ENCODE measurements at regions not wholly inside any gene's neighbourhood (a gene's known extent, or its start where the extent isn't known, plus 50 kb on each side); places are given as distances from the start of the nearest gene placed in this dataset.

DNA sequence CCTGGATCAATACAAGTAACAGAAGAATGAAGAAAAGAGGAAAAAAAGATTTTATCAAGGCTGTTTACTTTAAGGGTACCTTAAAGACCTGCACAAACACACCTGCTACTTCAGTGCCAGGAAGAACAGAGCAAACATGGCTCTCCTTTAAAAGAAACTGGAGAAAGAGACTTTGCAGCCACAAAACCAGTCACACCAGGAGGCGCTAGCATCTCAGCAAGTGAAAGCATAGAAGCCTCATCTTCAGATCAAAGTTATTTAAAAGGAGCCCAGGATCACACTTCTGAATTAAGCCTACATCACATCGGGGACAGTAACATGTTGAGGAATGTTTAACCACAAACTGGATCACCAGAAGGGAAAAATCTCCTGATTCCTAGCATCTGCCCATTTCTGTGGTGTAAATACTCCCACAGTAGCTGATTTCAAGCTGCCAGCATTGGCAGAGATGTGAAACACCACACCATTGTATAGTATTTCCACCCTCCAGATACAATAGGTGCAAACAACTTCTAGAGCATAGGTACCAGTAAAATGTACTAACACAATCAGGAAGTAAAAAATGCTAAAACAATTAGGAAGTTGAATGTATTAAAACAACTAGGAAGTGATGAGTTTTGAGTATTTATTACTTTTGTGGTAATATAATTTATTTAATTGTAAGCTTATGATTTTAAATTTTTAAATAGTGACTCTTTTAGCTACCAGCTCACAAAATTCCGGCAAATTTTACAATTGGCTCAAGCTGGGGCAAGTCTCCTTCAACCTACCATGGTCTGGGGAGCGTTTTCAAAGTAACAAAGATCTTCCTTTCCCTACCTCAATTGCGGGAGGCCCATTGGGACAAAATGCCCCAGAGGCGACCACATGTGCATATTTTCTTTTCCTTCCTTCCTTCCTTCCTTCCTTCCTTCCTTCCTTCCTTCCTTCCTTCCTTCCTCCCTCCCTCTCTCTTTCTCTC lies 105.3 kb upstream of the CLDN14 start:
- H2AK5ac ChIP-seq (ENCODE audit: insufficient read length, low read length), result no peak overlapping the region
- H3K36me3 Mint-ChIP-seq (ENCODE audit: insufficient read depth in 1 of 3, low read depth in 3 of 3), result no peaks in the 10 kb centered on the region

More for the DNA sequence above, 105.3 kb upstream of the CLDN14 start:
- no peak overlapping the region for H2AFZ ChIP-seq (ENCODE audit: low read length)
- Mint-ChIP-seq H3K27me3 (ENCODE audit: low read depth) (no peaks in the 10 kb centered on the region; the same call in 1 of the 2 replicates), H3K9me3 (no peaks in the 10 kb centered on the region), H3K4me1 (no peaks in the 10 kb centered on the region), H3K27ac (no peak overlapping the region), H3K4me3 (no peak overlapping the region)
- H4K8ac ChIP-seq (replicated peaks; ENCODE audit: insufficient read length, low read depth, low read length), result no peak overlapping the region
- H3K27me3 ChIP-seq (ENCODE audit: insufficient read depth, low read length), result no peaks in the 10 kb centered on the region
- no peaks in the 10 kb centered on the region for H3K79me2 ChIP-seq (ENCODE audit: insufficient read depth, low read length)
- no peak overlapping the region for H3T11ph ChIP-seq (ENCODE audit: low read length)
- H2BK20ac ChIP-seq (ENCODE audit: low read depth, low read length, poor library complexity, severe bottlenecking), result no peak overlapping the region
- H4K20me1 ChIP-seq (ENCODE audit: control insufficient read depth, insufficient read depth, insufficient read length), result no peaks in the 10 kb centered on the region
- H3K9ac ChIP-seq (ENCODE audit: extremely low read depth, insufficient read length, low read length), result no peak overlapping the region
- H3K9me3 ChIP-seq (ENCODE audit: control insufficient read depth, low read depth, low read length), result no peaks in the 10 kb centered on the region
- no peak overlapping the region for H3K27ac ChIP-seq (ENCODE audit: insufficient read length, low read depth, low read length)
- no peaks in the 10 kb centered on the region for H3K23me2 ChIP-seq (ENCODE audit: insufficient read length, low read depth, low read length, poor library complexity, severe bottlenecking)
- no CpG with 5 or more reads among the region's 6 CpGs for WGBS (ENCODE audit: extremely low coverage, insufficient read length, low lambda C conversion rate)
- no peak overlapping the region for H2BK12ac ChIP-seq (ENCODE audit: insufficient read length, low read depth, low read length)
- H4K5ac ChIP-seq (ENCODE audit: insufficient read length, low read depth, low read length), result no peak overlapping the region
- no peak for DNase-seq
- no peak overlapping the region for H3K18ac ChIP-seq (ENCODE audit: insufficient read length, low read depth, low read length)
- H2BK5ac ChIP-seq (ENCODE audit: insufficient read length, low read length), result no peak overlapping the region
- H3K56ac ChIP-seq (ENCODE audit: insufficient read length, low read depth, low read length), result no peak overlapping the region
- H3K79me1 ChIP-seq (ENCODE audit: insufficient read depth, low read depth, low read length, poor library complexity, severe bottlenecking), result no peaks in the 10 kb centered on the region
- no peak overlapping the region for H3K23ac ChIP-seq (ENCODE audit: insufficient read length, low read depth, low read length)
- no peak overlapping the region for H2BK15ac ChIP-seq (ENCODE audit: low read depth, low read length)
- TF ChIP-seq, protein P1, sequence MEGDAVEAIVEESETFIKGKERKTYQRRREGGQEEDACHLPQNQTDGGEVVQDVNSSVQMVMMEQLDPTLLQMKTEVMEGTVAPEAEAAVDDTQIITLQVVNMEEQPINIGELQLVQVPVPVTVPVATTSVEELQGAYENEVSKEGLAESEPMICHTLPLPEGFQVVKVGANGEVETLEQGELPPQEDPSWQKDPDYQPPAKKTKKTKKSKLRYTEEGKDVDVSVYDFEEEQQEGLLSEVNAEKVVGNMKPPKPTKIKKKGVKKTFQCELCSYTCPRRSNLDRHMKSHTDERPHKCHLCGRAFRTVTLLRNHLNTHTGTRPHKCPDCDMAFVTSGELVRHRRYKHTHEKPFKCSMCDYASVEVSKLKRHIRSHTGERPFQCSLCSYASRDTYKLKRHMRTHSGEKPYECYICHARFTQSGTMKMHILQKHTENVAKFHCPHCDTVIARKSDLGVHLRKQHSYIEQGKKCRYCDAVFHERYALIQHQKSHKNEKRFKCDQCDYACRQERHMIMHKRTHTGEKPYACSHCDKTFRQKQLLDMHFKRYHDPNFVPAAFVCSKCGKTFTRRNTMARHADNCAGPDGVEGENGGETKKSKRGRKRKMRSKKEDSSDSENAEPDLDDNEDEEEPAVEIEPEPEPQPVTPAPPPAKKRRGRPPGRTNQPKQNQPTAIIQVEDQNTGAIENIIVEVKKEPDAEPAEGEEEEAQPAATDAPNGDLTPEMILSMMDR (conservative IDR thresholded peaks at IDR 0.05), result peak; percentile 36; the same call in 2 of the 3 replicates
- H3K14ac ChIP-seq (ENCODE audit: insufficient read depth, low read length), result no peak overlapping the region
- H4K91ac ChIP-seq (ENCODE audit: insufficient read length, low read depth, low read length), result no peak overlapping the region
- H3K4me1 ChIP-seq (ENCODE audit: insufficient read depth, low read length), result no peaks in the 10 kb centered on the region
- H2BK120ac ChIP-seq (ENCODE audit: low read depth, low read length, poor library complexity, severe bottlenecking), result no peak overlapping the region
- H3K4me2 ChIP-seq (ENCODE audit: insufficient read depth, insufficient read length, low read length), result no peak overlapping the region
- H3K4ac ChIP-seq (ENCODE audit: low read depth, low read length), result no peak overlapping the region
